Astrocyte (in vitro differentiated cells and primary cell): ENCODE measurements at regions not wholly inside any gene's neighbourhood (a gene's known extent, or its start where the extent isn't known, plus 50 kb on each side); places are given as distances from the start of the nearest gene placed in this dataset.

ENCODE experiments used
- DNase-seq: peaks from one replicate; pipeline ENCODE4 v3.0.0-alpha.2; 2010; ENCODE audit warnings: low read depth
- FAIRE-seq: peaks from 2 replicates; lab custom pipeline; 2011; peaks lifted over from hg19 to GRCh38; lab: Jason Lieb, UNC
- H2AFZ ChIP-seq: 2 replicates; pipeline ENCODE4 v1.6.0; 2012; ENCODE audit warnings: low read depth, low read length, inconsistent platforms
- H3K27ac ChIP-seq: 2 replicates; pipeline ENCODE4 v1.5.1; 2011; ENCODE audit warnings: low read depth, low read length, inconsistent platforms
- H3K27me3 ChIP-seq: 2 replicates; pipeline ENCODE4 v1.6.0; 2011; ENCODE audit warnings: low read length, inconsistent platforms; ENCODE audit not compliant: insufficient read depth
- H3K36me3 ChIP-seq: 2 replicates; pipeline ENCODE4 v1.5.1; 2011; ENCODE audit warnings: low read length, inconsistent platforms; ENCODE audit not compliant: insufficient read depth
- H3K4me1 ChIP-seq: 2 replicates; pipeline ENCODE4 v1.5.1; 2011; ENCODE audit warnings: low read length, inconsistent platforms; ENCODE audit not compliant: insufficient read depth
- H3K4me2 ChIP-seq: 2 replicates; pipeline ENCODE4 v1.6.0; 2012; ENCODE audit warnings: low read length, inconsistent platforms
- H3K4me3 ChIP-seq: 2 replicates; pipeline ENCODE4 v1.5.1; 2011; ENCODE audit warnings: low read depth, mild to moderate bottlenecking, low read length, inconsistent platforms; ENCODE audit not compliant: insufficient read depth
- H3K79me2 ChIP-seq: 2 replicates; pipeline ENCODE4 v1.6.0; 2012; ENCODE audit warnings: mild to moderate bottlenecking, low read length, inconsistent platforms; ENCODE audit not compliant: insufficient read depth
- H3K9ac ChIP-seq: 2 replicates; pipeline ENCODE4 v1.6.0; 2012; ENCODE audit warnings: mild to moderate bottlenecking, low read length, inconsistent platforms
- H3K9me3 ChIP-seq: 2 replicates; pipeline ENCODE4 v1.5.1; 2012; ENCODE audit warnings: low read depth, mild to moderate bottlenecking, low read length, inconsistent platforms; ENCODE audit not compliant: insufficient read depth
- H4K20me1 ChIP-seq: 2 replicates; pipeline ENCODE4 v1.6.0; 2012; ENCODE audit warnings: low read length, inconsistent platforms; ENCODE audit not compliant: insufficient read depth
- H3K27ac Mint-ChIP-seq: one replicate; pipeline ENCODE4 v1.8.0; 2021; ENCODE audit warnings: mild to moderate bottlenecking, mixed read lengths; ENCODE audit not compliant: unreplicated experiment
- H3K27me3 Mint-ChIP-seq: one replicate; pipeline ENCODE4 v1.8.0; 2021; ENCODE audit warnings: low read depth, mixed read lengths; ENCODE audit not compliant: unreplicated experiment
- H3K36me3 Mint-ChIP-seq: one replicate; pipeline ENCODE4 v1.8.0; 2021; ENCODE audit warnings: low read depth, mixed read lengths; ENCODE audit not compliant: unreplicated experiment
- H3K4me1 Mint-ChIP-seq: one replicate; pipeline ENCODE4 v1.8.0; 2021; ENCODE audit warnings: low read depth, mixed read lengths; ENCODE audit not compliant: unreplicated experiment
- H3K4me3 Mint-ChIP-seq: one replicate; pipeline ENCODE4 v1.8.0; 2021; ENCODE audit warnings: mild to moderate bottlenecking, moderate library complexity, mixed read lengths; ENCODE audit not compliant: unreplicated experiment
- H3K9me3 Mint-ChIP-seq: one replicate; pipeline ENCODE4 v1.8.0; 2021; ENCODE audit warnings: mild to moderate bottlenecking, mixed read lengths; ENCODE audit not compliant: unreplicated experiment
- CTCF ChIP-seq: IDR thresholded peaks from 2 replicates; pipeline ENCODE4 v1.5.1; 2011; ENCODE audit warnings: low read depth, mild to moderate bottlenecking, inconsistent platforms, low read length, moderate library complexity; ENCODE audit not compliant: insufficient read depth
- EZH2 ChIP-seq: IDR thresholded peaks from 2 replicates; pipeline ENCODE4 v1.6.1; 2012; ENCODE audit warnings: mild to moderate bottlenecking, low read length, inconsistent platforms; ENCODE audit not compliant: insufficient read depth

- Histone ChIP-seq H3K79me2 (no peaks in the 10 kb centered on the region), H2AFZ (no peak overlapping the region), H3K9me3 (no peaks in the 10 kb centered on the region), H3K4me1 (no peaks in the 10 kb centered on the region), H3K4me2 (no peak overlapping the region), H4K20me1 (no peaks in the 10 kb centered on the region), H3K4me3 (no peak overlapping the region), H3K27ac (no peak overlapping the region), H3K9ac (no peak overlapping the region), H3K36me3 (no peaks in the 10 kb centered on the region), H3K27me3 (no peaks in the 10 kb centered on the region)
- H3K9me3 Mint-ChIP-seq: peaks cover 7% of the 10 kb centered on the region
- H3K4me3 Mint-ChIP-seq: no peak overlapping the region
- H3K36me3 Mint-ChIP-seq: no peaks in the 10 kb centered on the region
- no peak overlapping the region for H3K27ac Mint-ChIP-seq
- FAIRE-seq: no peak
- peaks cover 9% of the 10 kb centered on the region for H3K4me1 Mint-ChIP-seq
- TF ChIP-seq CTCF (no peak), EZH2 (no peak)
- no peaks in the 10 kb centered on the region for H3K27me3 Mint-ChIP-seq
- no peak for DNase-seq
Measured at GRCh38 chr4:37546586-37546985, 139.6 kb downstream of the RELL1 start.

GRCh38 chr4:37542706-37543105, 143.5 kb downstream of the RELL1 start:
- H3K9me3 ChIP-seq: no peaks in the 10 kb centered on the region
- no peak overlapping the region for H2AFZ ChIP-seq
- Mint-ChIP-seq H3K4me1 (peaks cover 12% of the 10 kb centered on the region), H3K36me3 (no peaks in the 10 kb centered on the region), H3K27ac (no peak overlapping the region), H3K9me3 (peaks cover 7% of the 10 kb centered on the region), H3K27me3 (no peaks in the 10 kb centered on the region), H3K4me3 (no peak overlapping the region)
- no peak overlapping the region for H3K4me2 ChIP-seq
- no peaks in the 10 kb centered on the region for H3K79me2 ChIP-seq
- no peak overlapping the region for H3K4me3 ChIP-seq
- H3K9ac ChIP-seq: no peak overlapping the region
- no peaks in the 10 kb centered on the region for H3K27me3 ChIP-seq
- H4K20me1 ChIP-seq: no peaks in the 10 kb centered on the region
- no peaks in the 10 kb centered on the region for H3K36me3 ChIP-seq
- TF ChIP-seq EZH2: no peak
- no peak for TF ChIP-seq CTCF
- DNase-seq (no peak), FAIRE-seq (no peak)
- no peak overlapping the region for H3K27ac ChIP-seq
- H3K4me1 ChIP-seq: no peaks in the 10 kb centered on the region

GRCh38 chr4:37541956-37542355, 144.2 kb downstream of the RELL1 start:
- Histone ChIP-seq H3K27me3 (no peaks in the 10 kb centered on the region), H2AFZ (no peak overlapping the region), H3K4me3 (no peak overlapping the region), H3K36me3 (no peaks in the 10 kb centered on the region), H3K9me3 (no peaks in the 10 kb centered on the region), H3K9ac (no peak overlapping the region), H3K4me2 (no peak overlapping the region), H3K4me1 (no peaks in the 10 kb centered on the region), H4K20me1 (no peaks in the 10 kb centered on the region), H3K79me2 (no peaks in the 10 kb centered on the region), H3K27ac (no peak overlapping the region)
- Mint-ChIP-seq H3K4me1 (peaks cover 12% of the 10 kb centered on the region), H3K27ac (no peak overlapping the region), H3K9me3 (peaks cover 4% of the 10 kb centered on the region), H3K36me3 (no peaks in the 10 kb centered on the region), H3K27me3 (no peaks in the 10 kb centered on the region), H3K4me3 (no peak overlapping the region)
- FAIRE-seq: no peak
- no peak for DNase-seq
- TF ChIP-seq EZH2: no peak
- no peak for TF ChIP-seq CTCF
